HUES6 (cell line): ENCODE measurements at regions not wholly inside any gene's neighbourhood (a gene's known extent, or its start where the extent isn't known, plus 50 kb on each side); places are given as distances from the start of the nearest gene placed in this dataset.
"Not testable (repeated sequence)": the region's sequence is repeated elsewhere in the genome, so short reads cannot be mapped to it uniquely, and the experiment has no call there.

Experiments used
- H3K27ac ChIP-seq: 2 replicates; pipeline ENCODE4 v1.7.0; 2013; ENCODE audit warnings: low read depth, mild to moderate bottlenecking, low read length, inconsistent platforms
- H3K27me3 ChIP-seq: 2 replicates; pipeline ENCODE4 v1.6.1; 2013; ENCODE audit warnings: low read length; ENCODE audit not compliant: control insufficient read depth, insufficient read depth
- H3K36me3 ChIP-seq: 2 replicates; pipeline ENCODE4 v1.6.1; 2013; ENCODE audit warnings: low read length; ENCODE audit not compliant: control insufficient read depth, insufficient read depth
- H3K4me1 ChIP-seq: 2 replicates; pipeline ENCODE4 v1.6.1; 2013; ENCODE audit warnings: low read length; ENCODE audit not compliant: control insufficient read depth, insufficient read depth
- H3K4me3 ChIP-seq: 2 replicates; pipeline ENCODE4 v1.5.1; 2013; ENCODE audit warnings: low read depth, low read length
- H3K9ac ChIP-seq: one replicate; pipeline ENCODE4 v1.6.1; 2013; ENCODE audit warnings: mild to moderate bottlenecking, low read length
- H3K9me3 ChIP-seq: 2 replicates; pipeline ENCODE4 v1.6.1; 2013; ENCODE audit warnings: low read depth, low read length; ENCODE audit not compliant: control insufficient read depth, insufficient read depth

DNA sequence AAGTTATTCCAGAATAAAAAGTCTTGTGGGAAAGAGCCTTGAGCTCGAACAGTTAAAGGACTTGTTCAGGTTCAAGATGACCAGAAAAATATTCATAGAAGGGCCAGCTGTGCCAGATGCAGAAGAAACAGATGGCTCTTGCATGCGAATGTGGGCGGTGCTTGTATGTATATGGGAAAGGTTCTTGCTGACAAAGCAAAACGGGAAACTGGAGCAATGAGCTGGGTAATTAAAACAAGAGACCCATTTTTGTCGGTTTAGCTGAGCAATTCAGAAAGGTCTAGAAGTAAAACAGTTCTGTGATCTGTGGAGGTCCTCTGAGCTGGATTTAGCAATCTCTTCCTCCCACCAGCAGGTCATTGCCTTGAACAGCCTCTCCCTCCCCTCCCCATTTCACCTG is 107.2 kb upstream of the MARK1 start:
- Histone ChIP-seq H3K4me3 (no peak overlapping the region), H3K4me1 (0 out of 2 replicates have a peak, but pooled peaks cover 4% of the 10 kb centered on the region), H3K27ac (no peak overlapping the region)

DNA sequence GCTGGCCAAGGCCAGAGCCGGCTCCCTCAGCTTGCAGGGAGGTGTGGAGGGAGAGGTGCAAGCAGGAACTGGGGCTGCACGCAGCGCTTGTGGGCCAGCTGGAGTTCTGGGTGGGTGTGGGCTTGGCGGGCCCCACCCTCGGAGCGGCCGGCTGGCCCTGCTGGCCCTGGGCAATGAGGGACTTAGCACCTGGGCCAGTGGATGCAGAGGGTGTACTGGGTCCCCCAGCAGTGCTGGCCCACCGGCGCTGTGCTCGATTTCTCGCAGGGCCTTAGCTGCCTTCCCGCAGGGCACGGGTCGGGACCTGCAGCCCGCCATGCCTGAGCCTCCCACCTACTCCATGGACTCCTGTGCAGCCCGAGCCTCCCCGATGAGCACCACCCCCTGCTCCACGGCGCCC is 115.6 kb upstream of the MARK1 start:
- H3K4me1 ChIP-seq = peaks cover 22% of the 10 kb centered on the region
- not testable (repeated sequence) for H3K27ac ChIP-seq, H3K27me3 ChIP-seq, H3K36me3 ChIP-seq, H3K4me3 ChIP-seq, H3K9me3 ChIP-seq, H3K9ac ChIP-seq

More for the DNA sequence above, 107.2 kb upstream of the MARK1 start:
- Histone ChIP-seq H3K36me3 (no peaks in the 10 kb centered on the region), H3K27me3 (no peaks in the 10 kb centered on the region), H3K9ac (no peak overlapping the region), H3K9me3 (no peaks in the 10 kb centered on the region)

DNA sequence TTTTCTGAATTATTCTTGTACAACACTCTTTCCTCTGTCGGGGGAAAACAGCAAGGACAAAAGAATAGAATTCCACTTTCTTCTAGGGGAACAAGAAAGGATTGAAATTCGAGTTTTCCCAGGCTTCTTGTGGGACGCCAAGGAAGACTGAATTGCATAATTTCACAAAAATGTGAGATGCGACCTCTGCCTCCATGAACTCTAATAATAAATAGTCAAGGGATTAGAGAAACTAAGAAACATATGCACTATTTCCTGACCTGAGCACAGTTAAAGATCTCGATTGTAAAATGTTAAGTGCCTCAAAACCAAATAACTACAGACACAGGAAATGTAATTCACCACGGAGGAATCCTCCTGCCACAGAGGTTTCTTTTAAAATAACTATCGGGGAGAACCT is 117.3 kb upstream of the MARK1 start:
- H3K27ac ChIP-seq = no peak overlapping the region
- H3K9ac ChIP-seq = no peak overlapping the region
- H3K9me3 ChIP-seq = peaks cover 3% of the 10 kb centered on the region; the same call in 1 of the 2 replicates
- peaks cover 22% of the 10 kb centered on the region for H3K4me1 ChIP-seq
- no peaks in the 10 kb centered on the region for H3K36me3 ChIP-seq
- H3K27me3 ChIP-seq = no peaks in the 10 kb centered on the region
- no peak overlapping the region for H3K4me3 ChIP-seq

- no peak overlapping the region for H3K4me3 ChIP-seq
- no peaks in the 10 kb centered on the region for H3K27me3 ChIP-seq
- peaks cover 3% of the 10 kb centered on the region; the same call in 1 of the 2 replicates for H3K9me3 ChIP-seq
- H3K9ac ChIP-seq = no peak overlapping the region
- H3K36me3 ChIP-seq = no peaks in the 10 kb centered on the region
- H3K27ac ChIP-seq = no peak overlapping the region
- peaks cover 22% of the 10 kb centered on the region for H3K4me1 ChIP-seq
These were observed 118.0 kb upstream of the MARK1 start for GRCh38 chr1:220409771-220410595.

- H3K27ac ChIP-seq = no peak overlapping the region
- H3K27me3 ChIP-seq = no peaks in the 10 kb centered on the region
- no peak overlapping the region for H3K4me3 ChIP-seq
- peaks cover 22% of the 10 kb centered on the region for H3K4me1 ChIP-seq
- no peaks in the 10 kb centered on the region for H3K36me3 ChIP-seq
- no peaks in the 10 kb centered on the region for H3K9me3 ChIP-seq
- H3K9ac ChIP-seq = no peak overlapping the region
These were observed 120.7 kb upstream of the MARK1 start for GRCh38 chr1:220407191-220407590.

DNA sequence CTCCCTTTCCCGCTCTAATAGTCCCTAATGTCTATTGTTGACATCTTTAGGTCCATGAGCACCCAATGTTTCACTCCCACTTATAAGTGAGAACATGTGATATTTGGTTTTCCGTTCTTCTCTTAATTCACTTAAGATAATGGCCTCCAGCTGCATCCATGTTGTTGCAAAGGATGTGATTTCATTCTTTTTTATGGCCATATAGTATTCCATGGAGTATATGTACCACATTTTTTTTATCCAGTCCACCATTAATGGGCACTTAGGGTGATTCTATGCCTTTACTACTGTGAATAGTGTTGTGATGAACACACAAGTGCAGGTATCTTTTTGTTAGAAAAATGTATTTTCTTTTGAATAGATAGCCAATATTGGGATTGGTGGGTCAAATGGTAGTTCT is 126.0 kb upstream of the RAB3GAP2 start:
- no peak overlapping the region for H3K4me3 ChIP-seq
- no peak overlapping the region for H3K9ac ChIP-seq
- H3K27ac ChIP-seq = no peak overlapping the region
- no peaks in the 10 kb centered on the region for H3K4me1 ChIP-seq
- no peaks in the 10 kb centered on the region for H3K27me3 ChIP-seq
- H3K9me3 ChIP-seq = no peaks in the 10 kb centered on the region
- no peaks in the 10 kb centered on the region for H3K36me3 ChIP-seq

DNA sequence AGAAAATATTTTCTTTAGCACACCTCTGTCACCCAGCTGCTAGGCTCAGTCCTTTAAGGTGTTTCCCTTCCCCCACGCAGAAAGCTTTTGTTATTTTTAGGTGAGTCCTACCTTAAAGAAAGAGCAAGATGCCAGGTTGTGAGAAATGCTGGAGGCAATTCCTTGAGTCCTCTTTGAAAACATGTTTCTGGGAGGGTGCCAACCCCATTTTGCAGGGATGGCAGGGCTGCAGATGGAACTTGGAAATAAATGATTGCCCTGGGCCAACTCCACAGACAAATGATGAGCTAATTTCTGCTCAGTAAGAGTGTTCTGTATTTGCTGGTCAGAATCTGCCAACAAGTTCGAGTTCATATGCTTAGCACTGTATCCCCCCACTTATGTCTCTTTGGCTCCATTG is 119.2 kb upstream of the RAB3GAP2 start:
- Histone ChIP-seq H3K9me3 (no peaks in the 10 kb centered on the region), H3K9ac (no peak overlapping the region), H3K27me3 (no peaks in the 10 kb centered on the region), H3K36me3 (no peaks in the 10 kb centered on the region), H3K4me3 (no peak overlapping the region), H3K4me1 (peaks cover 10% of the 10 kb centered on the region), H3K27ac (no peak overlapping the region)

DNA sequence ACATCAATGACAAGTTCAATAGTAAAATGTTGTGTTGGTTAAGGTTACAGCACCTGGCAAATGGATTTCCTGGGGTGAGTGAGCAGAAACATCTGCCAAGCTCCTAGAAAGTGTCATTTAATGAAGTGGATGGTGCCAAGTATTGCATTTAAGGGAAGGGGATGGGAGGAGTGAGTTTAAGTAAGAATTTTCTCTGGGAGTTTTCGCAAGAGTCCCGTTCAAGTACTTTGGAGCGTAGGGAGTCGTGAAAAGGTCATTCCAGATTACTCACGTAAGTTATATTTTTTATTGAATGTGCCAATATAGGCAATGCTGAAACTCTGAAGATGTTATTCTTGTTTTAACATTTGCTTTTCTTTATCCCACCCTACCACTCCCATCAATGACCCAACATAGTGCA is 117.4 kb upstream of the RAB3GAP2 start:
- Histone ChIP-seq H3K36me3 (no peaks in the 10 kb centered on the region), H3K27me3 (no peaks in the 10 kb centered on the region), H3K27ac (no peak overlapping the region), H3K9me3 (peaks cover 5% of the 10 kb centered on the region; the same call in 1 of the 2 replicates), H3K9ac (no peak overlapping the region), H3K4me3 (no peak overlapping the region), H3K4me1 (peaks cover 10% of the 10 kb centered on the region)

DNA sequence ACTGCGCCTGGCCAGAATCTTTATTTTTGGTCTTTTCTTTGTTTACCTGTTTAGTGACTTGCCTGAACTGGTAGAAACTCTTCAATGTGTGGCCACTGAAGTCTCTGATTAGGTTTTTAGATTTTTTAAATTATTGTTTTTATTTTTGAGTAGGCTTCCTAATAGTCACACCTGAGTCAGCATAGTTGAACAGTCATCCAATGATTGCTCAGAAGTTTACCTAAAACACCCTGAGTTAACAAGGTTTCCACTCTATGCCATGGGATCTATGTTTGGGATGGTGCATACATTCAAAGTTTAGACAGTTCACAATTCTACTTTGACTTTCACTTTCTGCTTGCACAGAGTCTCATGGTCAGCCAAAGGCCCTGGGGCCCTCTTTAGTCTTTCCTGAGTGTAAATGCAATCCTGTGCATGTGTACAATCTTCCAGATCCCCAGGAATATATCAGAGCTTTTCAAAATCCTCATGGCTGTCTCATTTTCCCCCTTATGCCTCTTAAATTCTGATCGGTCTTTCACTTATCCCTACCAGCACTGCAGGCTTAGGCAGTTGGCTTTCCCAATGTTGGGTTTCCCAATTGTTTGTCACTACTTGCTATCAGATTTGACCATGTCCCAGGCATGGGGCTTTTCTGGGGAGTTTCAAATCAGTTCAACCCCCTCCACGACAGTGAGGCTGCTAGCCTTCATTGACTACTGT is 114.4 kb upstream of the RAB3GAP2 start:
- H3K27me3 ChIP-seq = no peaks in the 10 kb centered on the region
- no peak overlapping the region for H3K4me3 ChIP-seq
- no peak overlapping the region for H3K9ac ChIP-seq
- H3K36me3 ChIP-seq = no peaks in the 10 kb centered on the region
- H3K27ac ChIP-seq = no peak overlapping the region
- peaks cover 6% of the 10 kb centered on the region; the same call in 1 of the 2 replicates for H3K9me3 ChIP-seq
- H3K4me1 ChIP-seq = peaks cover 11% of the 10 kb centered on the region

DNA sequence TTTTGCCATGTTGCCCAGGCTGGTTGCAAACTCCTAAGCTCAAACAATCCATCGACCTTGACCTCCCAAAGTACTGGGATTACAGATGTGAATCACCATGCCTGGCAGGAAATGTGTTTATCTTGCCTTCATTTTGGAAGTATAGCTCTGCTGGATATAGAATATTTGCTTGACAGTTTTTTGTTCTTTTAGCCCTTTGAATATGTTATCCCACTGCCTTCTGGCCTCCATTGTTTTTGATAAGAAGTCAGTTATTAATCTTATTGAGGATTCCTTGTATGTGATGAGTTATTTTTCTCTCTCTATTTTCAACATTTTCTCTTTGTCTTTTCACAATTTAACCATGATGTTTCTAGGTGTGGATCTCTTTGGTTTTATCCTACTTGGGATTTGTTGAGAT is 112.9 kb upstream of the RAB3GAP2 start:
- Histone ChIP-seq H3K4me3 (no peak overlapping the region), H3K27me3 (no peaks in the 10 kb centered on the region), H3K9ac (no peak overlapping the region), H3K9me3 (peaks cover 14% of the 10 kb centered on the region), H3K4me1 (peaks cover 4% of the 10 kb centered on the region; the same call in 1 of the 2 replicates), H3K36me3 (no peaks in the 10 kb centered on the region), H3K27ac (no peak overlapping the region)

- peaks cover 19% of the 10 kb centered on the region for H3K9me3 ChIP-seq
- H3K4me1 ChIP-seq = peaks cover 8% of the 10 kb centered on the region; the same call in 1 of the 2 replicates
- no peaks in the 10 kb centered on the region for H3K36me3 ChIP-seq
- H3K27me3 ChIP-seq = no peaks in the 10 kb centered on the region
- H3K4me3 ChIP-seq = no peak overlapping the region
- no peak overlapping the region for H3K9ac ChIP-seq
- H3K27ac ChIP-seq = no peak overlapping the region
These were observed 110.7 kb upstream of the RAB3GAP2 start for GRCh38 chr1:220382994-220383393.
